Sigmoid colon (tissue), 4 donors: ENCODE measurements at regions not wholly inside any gene's neighbourhood (a gene's known extent, or its start where the extent isn't known, plus 50 kb on each side); places are given as distances from the start of the nearest gene placed in this dataset.

ENCODE experiments used
- CTCF ChIP-seq, 4 experiments: fragments of 450-650 bp in 3 of 4; fragments of 200-600 bp in 1 of 4; IDR thresholded peaks; one replicate each; pipeline ENCODE4 v1.5.1; 2016 to 2019; ENCODE audit warnings: antibody characterized with exemption in 4 of 4, mild to moderate bottlenecking in 3 of 4, moderate library complexity in 2 of 4
- EP300 ChIP-seq, 4 donors: sonication (generic); formaldehyde crosslinking; IDR thresholded peaks; one replicate each; pipeline ENCODE4 v1.6.1; 2017; ENCODE audit warnings: antibody characterized with exemption in 4 of 4
- POLR2A ChIP-seq, 2 donors: fragments of 450-650 bp; IDR thresholded peaks; one replicate each; pipeline ENCODE4 v1.6.1; 2016; ENCODE audit warnings: antibody characterized with exemption in 2 of 2, mild to moderate bottlenecking in 2 of 2, moderate library complexity in 2 of 2

DNA sequence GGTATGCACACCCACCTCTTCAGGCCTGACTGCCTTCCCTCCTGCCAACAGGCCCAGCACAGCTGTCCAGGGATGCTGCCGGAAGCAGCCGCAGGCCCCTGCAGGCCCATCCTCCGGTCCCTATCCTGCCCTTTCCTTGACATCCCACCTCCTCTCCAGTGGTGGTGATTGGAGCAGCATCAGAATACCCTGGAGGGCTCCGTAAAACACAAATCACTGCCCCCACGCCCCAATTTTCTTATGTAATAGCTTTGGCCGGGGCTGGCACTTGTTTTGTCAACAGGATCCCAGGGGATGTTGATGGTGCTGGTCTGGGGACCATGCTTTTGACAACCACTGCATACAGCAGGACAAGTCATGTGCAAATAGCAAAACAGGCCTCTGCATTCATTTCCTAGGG is 274.5 kb downstream of the GADD45G start:
- no peak for TF ChIP-seq CTCF (IDR thresholded peaks at IDR 0.05)
- TF ChIP-seq POLR2A (IDR thresholded peaks at IDR 0.05): no peak
- no peak for TF ChIP-seq EP300 (IDR thresholded peaks at IDR 0.05)
